Retinal pigment epithelial cell (primary cell): ENCODE measurements at regions not wholly inside any gene's neighbourhood (a gene's known extent, or its start where the extent isn't known, plus 50 kb on each side); places are given as distances from the start of the nearest gene placed in this dataset.

ENCODE experiments used
- DNase-seq: peaks from one replicate; pipeline ENCODE4 v3.0.0-alpha.2; 2010; ENCODE audit warnings: low read depth
- H3K4me3 ChIP-seq: 2 replicates; pipeline ENCODE4 v1.5.1; 2011; ENCODE audit warnings: mild to moderate bottlenecking, low read length, control low read depth, moderate library complexity
- TF ChIP-seq, protein P1 (sequence below): conservative IDR thresholded peaks from 2 replicates; pipeline ENCODE4 v1.5.1; 2011; ENCODE audit warnings: low read depth, low read length, control low read depth, inconsistent platforms

DNA sequence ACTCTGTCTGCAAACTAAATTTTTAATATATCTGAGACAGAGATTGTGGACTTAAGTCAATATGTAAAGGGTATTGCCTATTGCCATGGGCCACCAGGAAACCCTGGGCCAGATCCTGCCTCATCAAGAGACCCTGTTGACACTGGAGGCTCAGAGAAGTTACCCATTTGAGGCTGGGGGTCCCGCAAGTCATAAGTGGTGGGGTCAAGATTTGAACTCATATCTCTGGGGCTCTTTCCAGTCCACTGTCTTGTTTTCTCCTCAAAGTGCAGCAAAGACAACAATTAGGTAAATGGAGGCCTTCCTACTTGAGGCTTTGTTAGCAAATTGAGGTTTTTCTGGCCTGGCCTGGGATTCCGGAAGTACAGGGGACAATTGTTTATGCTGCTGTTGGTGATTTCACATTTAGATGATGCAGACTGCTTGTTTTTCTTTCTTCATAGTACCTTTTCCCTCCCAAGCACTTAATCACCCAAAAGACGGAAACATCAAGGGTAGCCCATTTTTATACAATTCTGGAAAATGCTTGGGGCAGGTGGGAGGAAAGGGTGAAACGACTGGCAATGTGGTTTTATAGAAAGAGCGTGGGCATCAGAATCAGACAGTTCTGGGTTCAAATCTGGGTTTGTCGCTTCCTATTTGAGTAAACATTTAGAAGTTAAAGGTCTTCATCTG is 160.0 kb downstream of the SMIM20 start:
- TF ChIP-seq, protein P1, sequence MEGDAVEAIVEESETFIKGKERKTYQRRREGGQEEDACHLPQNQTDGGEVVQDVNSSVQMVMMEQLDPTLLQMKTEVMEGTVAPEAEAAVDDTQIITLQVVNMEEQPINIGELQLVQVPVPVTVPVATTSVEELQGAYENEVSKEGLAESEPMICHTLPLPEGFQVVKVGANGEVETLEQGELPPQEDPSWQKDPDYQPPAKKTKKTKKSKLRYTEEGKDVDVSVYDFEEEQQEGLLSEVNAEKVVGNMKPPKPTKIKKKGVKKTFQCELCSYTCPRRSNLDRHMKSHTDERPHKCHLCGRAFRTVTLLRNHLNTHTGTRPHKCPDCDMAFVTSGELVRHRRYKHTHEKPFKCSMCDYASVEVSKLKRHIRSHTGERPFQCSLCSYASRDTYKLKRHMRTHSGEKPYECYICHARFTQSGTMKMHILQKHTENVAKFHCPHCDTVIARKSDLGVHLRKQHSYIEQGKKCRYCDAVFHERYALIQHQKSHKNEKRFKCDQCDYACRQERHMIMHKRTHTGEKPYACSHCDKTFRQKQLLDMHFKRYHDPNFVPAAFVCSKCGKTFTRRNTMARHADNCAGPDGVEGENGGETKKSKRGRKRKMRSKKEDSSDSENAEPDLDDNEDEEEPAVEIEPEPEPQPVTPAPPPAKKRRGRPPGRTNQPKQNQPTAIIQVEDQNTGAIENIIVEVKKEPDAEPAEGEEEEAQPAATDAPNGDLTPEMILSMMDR = no peak
- DNase-seq = no peak
- no peak overlapping the region for H3K4me3 ChIP-seq

DNA sequence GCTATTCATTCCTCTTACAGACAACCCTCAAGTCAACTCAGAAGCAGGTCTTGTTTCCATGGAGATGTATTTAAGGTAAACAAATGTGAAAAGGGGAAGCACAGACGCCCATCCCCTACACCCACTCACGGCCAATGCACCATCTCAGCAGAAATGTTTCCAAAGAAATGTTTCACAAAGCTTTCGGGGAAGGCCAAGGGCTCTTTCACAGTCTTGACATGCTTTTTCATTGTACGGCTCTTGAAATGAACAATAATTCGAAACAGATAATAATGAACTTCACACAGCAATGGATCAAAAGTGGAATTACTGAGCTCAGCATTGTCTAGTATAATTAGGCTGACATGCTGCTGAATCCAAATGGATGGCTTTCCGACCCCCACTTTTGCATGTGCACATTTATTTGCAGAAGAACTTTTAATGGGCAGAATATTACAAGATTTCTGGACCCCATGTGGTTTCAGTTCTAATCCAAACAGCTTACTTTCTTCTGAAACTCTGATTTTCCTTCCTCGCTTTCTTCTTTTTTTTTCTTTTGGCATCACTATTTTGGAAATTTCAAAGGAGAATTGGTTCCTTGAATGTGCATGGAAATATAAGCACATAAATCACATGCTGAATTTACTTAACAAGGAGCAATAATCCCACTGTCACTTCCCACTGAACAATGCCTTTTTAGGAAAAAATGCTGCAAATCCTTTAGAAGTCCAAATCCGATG is 160.9 kb downstream of the SMIM20 start:
- TF ChIP-seq, protein P1 = no peak

DNA sequence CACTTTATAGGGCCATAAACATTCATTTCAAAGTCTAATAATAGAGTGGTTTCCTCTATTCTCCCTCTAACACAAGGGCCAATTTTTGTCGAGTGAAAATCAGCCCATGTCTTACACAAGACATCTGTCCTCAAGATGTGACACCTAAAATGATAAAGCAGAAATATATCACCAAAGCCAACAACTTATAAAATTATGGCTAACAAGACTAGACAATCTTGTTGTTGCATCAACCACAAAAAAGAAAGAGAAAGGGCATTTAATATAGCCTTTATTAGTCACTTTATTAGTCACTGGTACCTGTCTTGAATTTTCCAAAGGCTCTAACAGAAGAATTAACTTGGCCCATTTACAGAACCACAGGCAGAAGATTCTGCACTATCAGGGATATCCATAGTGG is 161.6 kb downstream of the SMIM20 start:
- DNase-seq = no peak

More for the DNA sequence above, 160.9 kb downstream of the SMIM20 start:
- DNase-seq = no peak
- no peak overlapping the region for H3K4me3 ChIP-seq

DNA sequence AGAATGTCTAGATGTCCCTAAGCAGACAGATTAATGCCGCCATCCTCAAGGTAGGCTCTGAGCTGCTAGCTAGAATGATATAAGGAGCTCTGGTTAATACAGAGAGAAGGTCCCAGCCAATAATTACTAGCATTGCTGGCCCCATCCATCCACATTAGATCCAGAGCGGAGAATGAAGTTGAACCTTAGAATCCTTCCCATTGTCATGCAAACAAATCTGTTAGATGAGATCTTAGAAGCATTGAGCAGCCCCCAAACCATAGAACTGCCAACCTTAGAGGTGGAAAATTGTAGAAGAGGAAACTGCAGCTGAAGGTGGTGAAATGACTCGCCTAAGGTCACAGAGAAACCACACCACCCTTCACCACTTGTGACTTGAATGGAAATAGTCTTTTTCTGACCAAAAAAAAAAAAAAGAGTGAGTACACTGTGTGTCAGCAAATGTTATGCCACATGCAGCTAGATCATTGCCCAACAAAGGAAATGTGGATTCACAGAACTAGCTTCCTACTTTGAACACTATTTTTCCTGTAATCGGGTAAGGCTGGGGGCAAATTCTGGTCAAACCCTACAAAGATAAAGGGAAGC is 162.1 kb downstream of the SMIM20 start:
- TF ChIP-seq, protein P1 = no peak
- no peak for DNase-seq
- no peak overlapping the region for H3K4me3 ChIP-seq

More for the DNA sequence above, 161.6 kb downstream of the SMIM20 start:
- TF ChIP-seq, protein P1 = no peak
- no peak overlapping the region for H3K4me3 ChIP-seq

DNA sequence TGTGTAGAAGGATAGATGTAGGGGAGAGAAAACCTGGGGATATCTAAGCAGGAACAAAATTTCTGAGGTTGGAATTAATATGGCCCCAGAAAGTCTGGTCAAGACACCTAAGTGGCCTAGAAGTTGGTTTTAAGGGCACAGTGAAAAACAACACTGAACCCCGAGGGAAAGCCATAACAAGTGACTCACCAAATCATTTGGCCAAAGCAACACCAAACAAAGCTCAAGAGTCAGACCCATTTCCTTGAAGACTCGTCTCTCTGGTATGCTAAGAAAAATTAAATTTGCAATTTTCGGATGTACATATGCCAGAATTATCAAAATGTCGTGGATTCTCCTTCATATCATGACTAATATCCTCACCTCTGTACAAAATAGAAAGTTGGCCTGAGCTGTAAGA is 162.9 kb downstream of the SMIM20 start:
- TF ChIP-seq, protein P1 = no peak
- no peak for DNase-seq
- no peak overlapping the region for H3K4me3 ChIP-seq

DNA sequence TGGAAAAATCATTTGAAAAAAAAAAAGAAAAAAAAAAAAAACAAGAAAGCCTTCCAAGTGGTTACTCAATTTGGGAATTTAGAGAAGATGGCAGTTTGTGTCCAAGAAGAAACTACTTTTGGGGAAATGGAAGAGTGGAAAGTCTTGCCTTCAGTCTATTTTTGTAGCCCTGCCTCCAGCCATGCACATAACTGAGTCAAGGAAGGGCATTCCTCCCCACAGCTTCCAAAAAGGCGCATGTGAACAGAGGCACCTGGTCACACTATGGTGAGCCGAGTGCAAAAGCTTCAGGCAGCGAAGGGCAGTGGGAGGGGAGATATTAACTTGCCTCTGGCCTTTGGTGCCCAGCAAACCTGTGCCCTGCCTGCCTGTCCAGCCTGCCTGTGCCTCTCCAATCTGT is 163.7 kb downstream of the SMIM20 start:
- no peak for DNase-seq
- H3K4me3 ChIP-seq = no peak overlapping the region
- TF ChIP-seq, protein P1 = no peak
